B cell (primary cell): ENCODE measurements at regions not wholly inside any gene's neighbourhood (a gene's known extent, or its start where the extent isn't known, plus 50 kb on each side); places are given as distances from the start of the nearest gene placed in this dataset.

Source experiments
- ATAC-seq: fragments of 200-7000 bp; cut with Tn5 transposase; one replicate; pipeline ENCODE4 v1.10.0; 2021; ENCODE audit warnings: low read depth, mild to moderate bottlenecking, moderate number of reproducible peaks, moderate library complexity
- CTCF ChIA-PET: fragments of 350-600 bp; sonication (Branson Sonifier 250); formaldehyde crosslinking; loops from one replicate; lab custom pipeline; 2021; ENCODE audit warnings: antibody characterized with exemption, inconsistent platforms; lab: Charles Lee
- POLR2A ChIA-PET: fragments of 350-600 bp; sonication (Branson Sonifier 250); formaldehyde crosslinking; loops from one replicate; lab custom pipeline; 2021; ENCODE audit warnings: antibody characterized with exemption; lab: Charles Lee
- DNase-seq: peaks from one replicate; pipeline ENCODE4 v3.0.0; 2013
- H2AFZ ChIP-seq: 2 replicates; pipeline ENCODE4 v1.6.1; 2012; ENCODE audit warnings: mild to moderate bottlenecking, low read depth, low read length; ENCODE audit not compliant: insufficient read depth, poor library complexity, severe bottlenecking
- H3K27ac ChIP-seq, 2 donors: 1 replicate in 1 of 2; 2 replicates in 1 of 2; pipeline ENCODE4 v1.5.1; 2012 to 2013; ENCODE audit warnings: low read length in 2 of 2, mild to moderate bottlenecking in 2 of 2, moderate library complexity in 1 of 2
- H3K27me3 ChIP-seq, 4 experiments: fragments of 200-600 bp in 1 of 4; sonication (generic) in 1 of 4; replicated peaks in 1 of 4; 1 replicate in 2 of 4; 2 replicates in 2 of 4; pipeline versions ENCODE4 v1.6.1 to v1.7.0; 2013 to 2016; ENCODE audit warnings: low read length in 3 of 4, mild to moderate bottlenecking in 2 of 4, mixed read lengths in 1 of 4, moderate library complexity in 1 of 4; ENCODE audit not compliant: insufficient read depth in 4 of 4, control insufficient read depth in 3 of 4; ENCODE audit errors: control extremely low read depth in 1 of 4
- H3K36me3 ChIP-seq, 2 experiments: replicated peaks in 1 of 2; 1 replicate in 1 of 2; 2 replicates in 1 of 2; pipeline versions ENCODE4 v1.6.1 to v1.7.1; 2013; ENCODE audit warnings: low read length in 1 of 2; ENCODE audit not compliant: insufficient read depth in 2 of 2, control insufficient read depth in 1 of 2; ENCODE audit errors: control extremely low read depth in 1 of 2, extremely low read depth in 1 of 2
- H3K4me1 ChIP-seq, 2 donors: fragments of 200-600 bp in 1 of 2; sonication (generic) in 1 of 2; 1 replicate in 1 of 2; 2 replicates in 1 of 2; pipeline versions ENCODE4 v1.5.1 to v1.6.1; 2013 to 2017; ENCODE audit warnings: low read length in 2 of 2; ENCODE audit not compliant: control insufficient read depth in 2 of 2, insufficient read depth in 2 of 2
- H3K4me2 ChIP-seq: replicated peaks from 2 replicates; pipeline ENCODE3; 2012; ENCODE audit warnings: mild to moderate bottlenecking, low read depth, low read length; ENCODE audit not compliant: poor library complexity, severe bottlenecking
- H3K4me3 ChIP-seq, 5 experiments: fragments of 200-600 bp in 1 of 5; sonication (generic) in 1 of 5; 1 replicate in 3 of 5; 2 replicates in 2 of 5; pipeline versions ENCODE4 v1.5.1 to v1.7.0; 2011 to 2016; ENCODE audit warnings: low read length in 4 of 5, mild to moderate bottlenecking in 4 of 5, low read depth in 2 of 5, control low read depth in 1 of 5, moderate library complexity in 1 of 5; ENCODE audit not compliant: insufficient read depth in 1 of 5; ENCODE audit errors: control extremely low read depth in 1 of 5, extremely low read depth in 1 of 5
- H3K79me2 ChIP-seq: fragments of 200-600 bp; sonication (generic); one replicate; pipeline ENCODE4 v1.6.0; 2016; ENCODE audit warnings: low read length; ENCODE audit not compliant: control insufficient read depth, insufficient read depth
- H3K9ac ChIP-seq: fragments of 200-600 bp; sonication (generic); 2 replicates; pipeline ENCODE4 v1.6.1; 2017; ENCODE audit warnings: mild to moderate bottlenecking, low read length, moderate library complexity
- H3K9me3 ChIP-seq, 3 donors: one replicate each; pipeline versions ENCODE4 v1.6.1 to v1.7.1; 2013; ENCODE audit warnings: low read length in 2 of 3; ENCODE audit not compliant: control insufficient read depth in 2 of 3, insufficient read depth in 1 of 3; ENCODE audit errors: control extremely low read depth in 1 of 3
- H4K20me1 ChIP-seq: 2 replicates; pipeline ENCODE4 v1.6.0; 2012; ENCODE audit warnings: mild to moderate bottlenecking, low read length; ENCODE audit not compliant: insufficient read depth, control insufficient read depth, poor library complexity, severe bottlenecking
- H3K27ac Mint-ChIP-seq: one replicate; pipeline ENCODE4 v1.8.0; 2021; ENCODE audit warnings: mixed read lengths
- H3K27me3 Mint-ChIP-seq: one replicate; pipeline ENCODE4 v1.8.0; 2021; ENCODE audit warnings: mixed read lengths
- H3K4me1 Mint-ChIP-seq: one replicate; pipeline ENCODE4 v1.8.0; 2021; ENCODE audit warnings: mixed read lengths
- H3K4me3 Mint-ChIP-seq: one replicate; pipeline ENCODE4 v1.8.0; 2021; ENCODE audit warnings: mixed read lengths
- H3K9me3 Mint-ChIP-seq: one replicate; pipeline ENCODE4 v1.8.0; 2022; ENCODE audit warnings: mixed read lengths; ENCODE audit not compliant: insufficient read depth
- EZH2 ChIP-seq: IDR thresholded peaks from 2 replicates; pipeline ENCODE4 v1.6.1; 2012; ENCODE audit warnings: borderline replicate concordance, low read depth, mild to moderate bottlenecking, moderate library complexity, low read length; ENCODE audit not compliant: insufficient read depth, poor library complexity, severe bottlenecking
- WGBS: methylation state at CpG from one replicate; pipeline ENCODE4 v1.1.5; 2013; ENCODE audit warnings: missing lambda C conversion rate; ENCODE audit not compliant: insufficient coverage; 5-methylcytosine and 5-hydroxymethylcytosine counted together
- intact Hi-C: fragments of 100-400 bp; cut with micrococcal nuclease; formaldehyde crosslinking; loops from one replicate; pipeline ENCODE4 v1.10.0; 2022
- TF ChIP-seq, protein P1 (sequence below): fragments of 200-600 bp; IDR thresholded peaks from one replicate; pipeline ENCODE4 v1.8.0; 2022; ENCODE audit warnings: antibody characterized with exemption, mild to moderate bottlenecking

DNA sequence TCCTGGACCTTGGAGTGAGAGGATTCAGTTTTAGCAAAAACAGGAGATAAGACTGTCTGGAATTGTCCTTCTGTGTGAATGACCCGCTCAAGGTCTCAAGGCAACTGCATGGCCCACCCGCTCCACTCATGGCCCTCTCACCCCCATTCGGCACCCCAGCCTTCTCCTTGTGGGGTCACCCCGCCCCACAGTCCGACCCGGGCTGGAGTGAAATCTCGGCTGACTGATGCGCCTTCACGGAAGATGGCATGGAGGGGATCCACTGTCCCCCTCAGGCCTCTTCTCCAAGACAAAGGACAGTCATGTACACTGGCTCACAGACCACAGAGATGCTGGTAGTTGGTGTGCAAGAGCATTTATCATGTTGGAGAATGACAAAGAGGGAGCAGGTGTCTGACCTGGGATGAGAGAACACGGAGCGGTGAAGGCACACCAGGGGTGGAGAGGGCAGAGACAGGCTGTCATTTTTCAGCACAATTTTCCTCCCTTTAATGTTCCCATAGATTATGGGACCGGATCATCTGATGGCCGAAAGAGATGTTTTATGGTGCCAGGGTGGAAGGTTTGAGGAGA is 391.9 kb upstream of the TNRC6C start:
- no peak overlapping the region for H3K27ac Mint-ChIP-seq
- Histone ChIP-seq H3K9ac (no peak overlapping the region), H3K27me3 (peaks cover 0 to 37% (median 10%) of the 10 kb centered on the region in 4 experiments), H3K4me1 (peaks cover 9 to 14% of the 10 kb centered on the region in 2 donors), H2AFZ (no peak overlapping the region), H3K4me3 (no peak overlapping the region), H3K9me3 (no peaks in the 10 kb centered on the region), H3K36me3 (no peaks in the 10 kb centered on the region), H3K27ac (no peak overlapping the region), H3K4me2 (no peak overlapping the region), H4K20me1 (no peaks in the 10 kb centered on the region), H3K79me2 (no peaks in the 10 kb centered on the region)
- ATAC-seq (no peak), DNase-seq (no peak)
- POLR2A ChIA-PET, result no interaction called here
- H3K4me1 Mint-ChIP-seq, result peaks cover 4% of the 10 kb centered on the region
- H3K4me3 Mint-ChIP-seq, result no peak overlapping the region
- peaks cover 42% of the 10 kb centered on the region for H3K27me3 Mint-ChIP-seq
- CTCF ChIA-PET, result no interaction called here
- H3K9me3 Mint-ChIP-seq, result no peaks in the 10 kb centered on the region
- intact Hi-C loops, result no loop called here
- no peak for TF ChIP-seq EZH2
- TF ChIP-seq, protein P1, sequence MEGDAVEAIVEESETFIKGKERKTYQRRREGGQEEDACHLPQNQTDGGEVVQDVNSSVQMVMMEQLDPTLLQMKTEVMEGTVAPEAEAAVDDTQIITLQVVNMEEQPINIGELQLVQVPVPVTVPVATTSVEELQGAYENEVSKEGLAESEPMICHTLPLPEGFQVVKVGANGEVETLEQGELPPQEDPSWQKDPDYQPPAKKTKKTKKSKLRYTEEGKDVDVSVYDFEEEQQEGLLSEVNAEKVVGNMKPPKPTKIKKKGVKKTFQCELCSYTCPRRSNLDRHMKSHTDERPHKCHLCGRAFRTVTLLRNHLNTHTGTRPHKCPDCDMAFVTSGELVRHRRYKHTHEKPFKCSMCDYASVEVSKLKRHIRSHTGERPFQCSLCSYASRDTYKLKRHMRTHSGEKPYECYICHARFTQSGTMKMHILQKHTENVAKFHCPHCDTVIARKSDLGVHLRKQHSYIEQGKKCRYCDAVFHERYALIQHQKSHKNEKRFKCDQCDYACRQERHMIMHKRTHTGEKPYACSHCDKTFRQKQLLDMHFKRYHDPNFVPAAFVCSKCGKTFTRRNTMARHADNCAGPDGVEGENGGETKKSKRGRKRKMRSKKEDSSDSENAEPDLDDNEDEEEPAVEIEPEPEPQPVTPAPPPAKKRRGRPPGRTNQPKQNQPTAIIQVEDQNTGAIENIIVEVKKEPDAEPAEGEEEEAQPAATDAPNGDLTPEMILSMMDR, result no peak
- 100% methylated on average over 8 of the region's 13 CpGs for WGBS

DNA sequence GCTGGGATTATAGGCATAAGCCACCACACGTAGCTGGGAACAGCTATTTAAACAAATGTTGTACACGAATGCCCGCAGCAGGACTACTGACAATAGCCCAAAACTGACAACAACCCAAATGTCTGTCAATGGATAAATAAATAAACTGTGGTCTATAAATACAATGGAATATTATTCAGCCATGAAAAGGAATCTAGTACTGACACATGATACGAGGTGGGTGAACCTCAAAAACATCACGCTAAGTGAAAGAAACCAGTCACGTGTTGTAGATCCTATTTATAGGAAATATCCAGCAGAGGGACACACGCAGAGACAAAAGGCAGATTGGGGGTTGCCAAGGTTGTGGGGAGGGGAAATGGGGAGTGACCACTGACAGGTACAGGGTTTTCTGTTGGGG is 390.0 kb upstream of the TNRC6C start:
- DNase-seq (no peak), ATAC-seq (no peak)
- H3K27me3 Mint-ChIP-seq, result peaks cover 50% of the 10 kb centered on the region
- Histone ChIP-seq H4K20me1 (no peaks in the 10 kb centered on the region), H3K36me3 (no peaks in the 10 kb centered on the region), H3K27ac (no peak overlapping the region), H3K4me3 (no peak overlapping the region), H3K4me2 (no peak overlapping the region), H3K79me2 (no peaks in the 10 kb centered on the region), H3K27me3 (peaks cover 0 to 51% (median 15%) of the 10 kb centered on the region in 4 experiments), H3K4me1 (peaks cover 14 to 21% of the 10 kb centered on the region in 2 donors), H3K9ac (no peak overlapping the region), H2AFZ (no peak overlapping the region), H3K9me3 (no peaks in the 10 kb centered on the region)
- intact Hi-C loops, result no loop called here
- CTCF ChIA-PET, result no interaction called here
- H3K4me3 Mint-ChIP-seq, result no peak overlapping the region
- no peak overlapping the region for H3K27ac Mint-ChIP-seq
- H3K4me1 Mint-ChIP-seq, result peaks cover 10% of the 10 kb centered on the region
- POLR2A ChIA-PET, result no interaction called here
- 96% methylated on average over 5 of the region's 7 CpGs for WGBS
- TF ChIP-seq, protein P1, result no peak
- TF ChIP-seq EZH2, result no peak
- H3K9me3 Mint-ChIP-seq, result no peaks in the 10 kb centered on the region
